Activated naive CD8-positive, alpha-beta T cell treated with anti-CD3 and anti-CD28 coated beads, Interleukin-2, amount 50 U/mL, for 16 hours (primary cell): ENCODE measurements at regions not wholly inside any gene's neighbourhood (a gene's known extent, or its start where the extent isn't known, plus 50 kb on each side); places are given as distances from the start of the nearest gene placed in this dataset.

Source experiments
- DNase-seq: peaks from one replicate; pipeline ENCODE4 v3.0.0-alpha.2; 2020; ENCODE audit warnings: low read depth, low spot score

- no peak for DNase-seq
These were observed 68.4 kb upstream of the DLK1 start for GRCh38 chr14:100658181-100658886.

GRCh38 chr14:100659345-100660001 is 67.2 kb upstream of the DLK1 start:
- no peak for DNase-seq

- no peak for DNase-seq
These were observed 66.2 kb upstream of the DLK1 start for GRCh38 chr14:100660498-100660881.

GRCh38 chr14:100660882-100661635 is 65.6 kb upstream of the DLK1 start:
- no peak for DNase-seq

- DNase-seq: peak; percentile 20
These were observed 63.6 kb upstream of the DLK1 start for GRCh38 chr14:100662879-100663760.

- no peak for DNase-seq
These were observed 63.0 kb upstream of the DLK1 start for GRCh38 chr14:100663761-100664052.

GRCh38 chr14:100664231-100664630 is 62.5 kb upstream of the DLK1 start:
- DNase-seq: no peak

- no peak for DNase-seq
These were observed 61.7 kb upstream of the DLK1 start for GRCh38 chr14:100664841-100665510.

- DNase-seq: no peak
These were observed 61.1 kb upstream of the DLK1 start for GRCh38 chr14:100665511-100666032.

GRCh38 chr14:100666403-100666802 is 60.3 kb upstream of the DLK1 start:
- DNase-seq: no peak

GRCh38 chr14:100666851-100667250 is 59.8 kb upstream of the DLK1 start:
- no peak for DNase-seq

- no peak for DNase-seq
These were observed 59.0 kb upstream of the DLK1 start for GRCh38 chr14:100667656-100668055.

GRCh38 chr14:100668352-100668751 is 58.3 kb upstream of the DLK1 start:
- no peak for DNase-seq

- DNase-seq: no peak
These were observed 57.7 kb upstream of the DLK1 start for GRCh38 chr14:100669011-100669412.

GRCh38 chr14:100669468-100669867 is 57.2 kb upstream of the DLK1 start:
- no peak for DNase-seq

GRCh38 chr14:100670017-100670752 is 56.5 kb upstream of the DLK1 start:
- DNase-seq: no peak

GRCh38 chr14:100670753-100671049 is 56.0 kb upstream of the DLK1 start:
- DNase-seq: no peak

- DNase-seq: no peak
These were observed 55.2 kb upstream of the DLK1 start for GRCh38 chr14:100671386-100671901.

GRCh38 chr14:100671906-100672305 is 54.8 kb upstream of the DLK1 start:
- DNase-seq: no peak

GRCh38 chr14:100673085-100673806 is 53.4 kb upstream of the DLK1 start:
- DNase-seq: no peak
